Suprapubic skin (tissue), 4 donors: ENCODE measurements at regions not wholly inside any gene's neighbourhood (a gene's known extent, or its start where the extent isn't known, plus 50 kb on each side); places are given as distances from the start of the nearest gene placed in this dataset.

Source experiments
- DNase-seq, 2 donors: peaks; one replicate each; pipeline ENCODE4 v3.0.0-alpha.2; 2019; ENCODE audit warnings: low spot score in 2 of 2
- H3K27ac ChIP-seq: fragments of 200-600 bp; sonication (generic); one replicate; pipeline ENCODE4 v1.5.1; 2019
- H3K27me3 ChIP-seq: fragments of 200-600 bp; sonication (generic); one replicate; pipeline ENCODE4 v1.5.1; 2019
- H3K36me3 ChIP-seq: fragments of 200-600 bp; sonication (generic); one replicate; pipeline ENCODE4 v1.5.1; 2019
- H3K4me1 ChIP-seq: fragments of 200-600 bp; sonication (generic); one replicate; pipeline ENCODE4 v1.5.1; 2019
- H3K4me3 ChIP-seq: fragments of 200-600 bp; sonication (generic); one replicate; pipeline ENCODE4 v1.5.1; 2019; ENCODE audit warnings: mild to moderate bottlenecking
- H3K9me3 ChIP-seq: fragments of 200-600 bp; sonication (generic); one replicate; pipeline ENCODE4 v1.5.1; 2019
- CTCF ChIP-seq, 2 donors: fragments of 200-600 bp in 1 of 2; fragments of 450-650 bp in 1 of 2; sonication (generic) in 1 of 2; IDR thresholded peaks; one replicate each; pipeline ENCODE4 v1.5.1; 2016 to 2019; ENCODE audit warnings: antibody characterized with exemption in 2 of 2, mild to moderate bottlenecking in 1 of 2, moderate library complexity in 1 of 2
- EP300 ChIP-seq: sonication (generic); formaldehyde crosslinking; IDR thresholded peaks from one replicate; pipeline ENCODE4 v1.6.1; 2017; ENCODE audit warnings: antibody characterized with exemption
- POLR2A ChIP-seq, 2 donors: fragments of 450-650 bp; IDR thresholded peaks; one replicate each; pipeline ENCODE4 v1.6.1; 2017; ENCODE audit warnings: antibody characterized with exemption in 2 of 2, mild to moderate bottlenecking in 2 of 2, moderate library complexity in 2 of 2
- POLR2AphosphoS5 ChIP-seq, 3 donors: sonication (generic); formaldehyde crosslinking; IDR thresholded peaks; one replicate each; pipeline ENCODE4 v1.6.1; 2017; ENCODE audit warnings: antibody characterized with exemption in 3 of 3
- WGBS: methylation state at CpG from one replicate; pipeline ENCODE4 v1.1.5; 2018; 5-methylcytosine and 5-hydroxymethylcytosine counted together

GRCh38 chr9:28158451-28158850 lies 585.2 kb upstream of the C9orf72 start:
- no peak for DNase-seq
- TF ChIP-seq POLR2AphosphoS5 (IDR thresholded peaks at IDR 0.05) (no peak), POLR2A (IDR thresholded peaks at IDR 0.05) (no peak), CTCF (IDR thresholded peaks at IDR 0.05) (no peak), EP300 (no peak)
- Histone ChIP-seq H3K27me3 (no peaks in the 10 kb centered on the region), H3K9me3 (no peaks in the 10 kb centered on the region), H3K36me3 (no peaks in the 10 kb centered on the region), H3K4me3 (no peak overlapping the region), H3K27ac (no peak overlapping the region), H3K4me1 (no peaks in the 10 kb centered on the region)
- WGBS, result 85% methylated on average over 1 of the region's 1 CpG

- no peak for TF ChIP-seq POLR2A (IDR thresholded peaks at IDR 0.05)
- no peak for TF ChIP-seq POLR2AphosphoS5 (IDR thresholded peaks at IDR 0.05)
- TF ChIP-seq EP300, result no peak
- no peak for TF ChIP-seq CTCF (IDR thresholded peaks at IDR 0.05)
- H3K36me3 ChIP-seq, result no peaks in the 10 kb centered on the region
- DNase-seq, result no peak
- 69% methylated on average over 3 of the region's 3 CpGs for WGBS
- H3K27me3 ChIP-seq, result no peaks in the 10 kb centered on the region
- H3K9me3 ChIP-seq, result no peaks in the 10 kb centered on the region
- H3K4me1 ChIP-seq, result no peaks in the 10 kb centered on the region
- no peak overlapping the region for H3K4me3 ChIP-seq
- H3K27ac ChIP-seq, result no peak overlapping the region
These were observed 590.3 kb upstream of the C9orf72 start for GRCh38 chr9:28163619-28164018.

- WGBS, result 82% methylated on average over 2 of the region's 2 CpGs
- Histone ChIP-seq H3K4me1 (no peaks in the 10 kb centered on the region), H3K4me3 (no peak overlapping the region), H3K27ac (no peak overlapping the region), H3K36me3 (no peaks in the 10 kb centered on the region), H3K9me3 (no peaks in the 10 kb centered on the region), H3K27me3 (no peaks in the 10 kb centered on the region)
- DNase-seq, result no peak
- no peak for TF ChIP-seq CTCF (IDR thresholded peaks at IDR 0.05)
- no peak for TF ChIP-seq EP300
- no peak for TF ChIP-seq POLR2AphosphoS5 (IDR thresholded peaks at IDR 0.05)
- TF ChIP-seq POLR2A (IDR thresholded peaks at IDR 0.05), result no peak
These were observed 592.9 kb upstream of the C9orf72 start for GRCh38 chr9:28166179-28166578.

- Histone ChIP-seq H3K27ac (no peak overlapping the region), H3K9me3 (no peaks in the 10 kb centered on the region), H3K4me3 (no peak overlapping the region), H3K27me3 (no peaks in the 10 kb centered on the region), H3K4me1 (no peaks in the 10 kb centered on the region), H3K36me3 (no peaks in the 10 kb centered on the region)
- WGBS, result 88% methylated on average over 2 of the region's 2 CpGs
- TF ChIP-seq POLR2A (IDR thresholded peaks at IDR 0.05) (no peak), CTCF (IDR thresholded peaks at IDR 0.05) (no peak), POLR2AphosphoS5 (IDR thresholded peaks at IDR 0.05) (no peak), EP300 (no peak)
- no peak for DNase-seq
These were observed 603.9 kb upstream of the C9orf72 start for GRCh38 chr9:28177142-28177541.

GRCh38 chr9:28177925-28178324 lies 604.6 kb upstream of the C9orf72 start:
- no peak overlapping the region for H3K27ac ChIP-seq
- H3K36me3 ChIP-seq, result no peaks in the 10 kb centered on the region
- TF ChIP-seq POLR2AphosphoS5 (IDR thresholded peaks at IDR 0.05) (no peak), CTCF (IDR thresholded peaks at IDR 0.05) (no peak), POLR2A (IDR thresholded peaks at IDR 0.05) (no peak)
- DNase-seq, result no peak
- H3K4me1 ChIP-seq, result no peaks in the 10 kb centered on the region
- no peaks in the 10 kb centered on the region for H3K9me3 ChIP-seq
- H3K4me3 ChIP-seq, result no peak overlapping the region
- no peaks in the 10 kb centered on the region for H3K27me3 ChIP-seq
- 81% methylated on average over 4 of the region's 4 CpGs for WGBS
